Calu3 (cell line): ENCODE measurements at regions not wholly inside any gene's neighbourhood (a gene's known extent, or its start where the extent isn't known, plus 50 kb on each side); places are given as distances from the start of the nearest gene placed in this dataset.

Experiments
- BruUV-seq: library from RNA; stranded (reverse); fragments of 400-500 nt; replicated peaks from 2 replicates; lab custom pipeline; 2021; lab: Mats Ljungman, UMichigan
- CTCF ChIA-PET: fragments of 300-600 bp; sonication (Branson Sonifier 250); formaldehyde crosslinking; loops from one replicate; lab custom pipeline; 2022; ENCODE audit warnings: antibody characterized with exemption; lab: Charles Lee
- DNase-seq: peaks from one replicate; pipeline ENCODE4 v3.0.0; 2022
- H3K27ac Mint-ChIP-seq: one replicate; pipeline ENCODE4 v1.8.0; 2022; ENCODE audit warnings: mixed read lengths; ENCODE audit not compliant: unreplicated experiment
- H3K27me3 Mint-ChIP-seq: one replicate; pipeline ENCODE4 v1.8.0; 2022; ENCODE audit warnings: mixed read lengths; ENCODE audit not compliant: unreplicated experiment
- H3K36me3 Mint-ChIP-seq: one replicate; pipeline ENCODE4 v1.8.0; 2022; ENCODE audit warnings: mild to moderate bottlenecking, moderate library complexity, mixed read lengths; ENCODE audit not compliant: insufficient read depth, unreplicated experiment
- H3K4me1 Mint-ChIP-seq: one replicate; pipeline ENCODE4 v1.8.0; 2022; ENCODE audit warnings: mild to moderate bottlenecking, low read depth, mixed read lengths; ENCODE audit not compliant: unreplicated experiment
- H3K4me3 Mint-ChIP-seq: one replicate; pipeline ENCODE4 v1.8.0; 2022; ENCODE audit warnings: mild to moderate bottlenecking, low read depth, moderate library complexity, mixed read lengths; ENCODE audit not compliant: unreplicated experiment
- H3K9me3 Mint-ChIP-seq: one replicate; pipeline ENCODE4 v1.8.0; 2022; ENCODE audit warnings: low read depth, mixed read lengths; ENCODE audit not compliant: unreplicated experiment
- intact Hi-C: fragments of 100-400 bp; cut with micrococcal nuclease; formaldehyde crosslinking; loops from one replicate; pipeline ENCODE4 v1.10.0; 2022; ENCODE audit not compliant: unreplicated experiment
- TF ChIP-seq, protein P1 (sequence below): fragments of 200-600 bp; IDR thresholded peaks from one replicate; pipeline ENCODE4 v1.8.0; 2022; ENCODE audit warnings: antibody characterized with exemption; ENCODE audit not compliant: unreplicated experiment

DNA sequence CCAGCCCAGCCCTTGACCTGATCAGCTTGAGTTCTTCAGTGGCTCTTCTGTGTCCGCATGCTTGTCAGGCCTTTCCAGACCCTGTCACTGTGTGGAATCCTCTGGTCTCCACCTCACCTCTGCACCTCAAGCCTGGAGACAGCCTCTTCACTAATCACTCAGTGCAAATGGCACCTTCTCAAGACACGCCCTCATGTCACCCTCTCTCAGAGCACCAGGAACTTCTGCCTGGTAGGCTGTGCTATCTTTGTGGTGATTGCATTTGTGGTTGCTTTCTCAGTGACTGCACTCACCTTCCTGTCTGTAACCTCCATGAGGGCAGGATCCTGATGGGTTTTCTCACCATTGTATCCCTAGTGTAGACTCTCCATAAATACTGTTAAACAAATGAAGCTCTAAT is 435.2 kb upstream of the CDH4 start:
- no peak overlapping the region for H3K27ac Mint-ChIP-seq
- no TSS peak for BruUV-seq
- H3K9me3 Mint-ChIP-seq = peaks cover 21% of the 10 kb centered on the region
- H3K36me3 Mint-ChIP-seq = no peaks in the 10 kb centered on the region
- H3K27me3 Mint-ChIP-seq = no peaks in the 10 kb centered on the region
- DNase-seq = no peak
- CTCF ChIA-PET = no interaction called here
- no peak overlapping the region for H3K4me3 Mint-ChIP-seq
- intact Hi-C loops = no loop called here
- H3K4me1 Mint-ChIP-seq = no peaks in the 10 kb centered on the region
- TF ChIP-seq, protein P1, sequence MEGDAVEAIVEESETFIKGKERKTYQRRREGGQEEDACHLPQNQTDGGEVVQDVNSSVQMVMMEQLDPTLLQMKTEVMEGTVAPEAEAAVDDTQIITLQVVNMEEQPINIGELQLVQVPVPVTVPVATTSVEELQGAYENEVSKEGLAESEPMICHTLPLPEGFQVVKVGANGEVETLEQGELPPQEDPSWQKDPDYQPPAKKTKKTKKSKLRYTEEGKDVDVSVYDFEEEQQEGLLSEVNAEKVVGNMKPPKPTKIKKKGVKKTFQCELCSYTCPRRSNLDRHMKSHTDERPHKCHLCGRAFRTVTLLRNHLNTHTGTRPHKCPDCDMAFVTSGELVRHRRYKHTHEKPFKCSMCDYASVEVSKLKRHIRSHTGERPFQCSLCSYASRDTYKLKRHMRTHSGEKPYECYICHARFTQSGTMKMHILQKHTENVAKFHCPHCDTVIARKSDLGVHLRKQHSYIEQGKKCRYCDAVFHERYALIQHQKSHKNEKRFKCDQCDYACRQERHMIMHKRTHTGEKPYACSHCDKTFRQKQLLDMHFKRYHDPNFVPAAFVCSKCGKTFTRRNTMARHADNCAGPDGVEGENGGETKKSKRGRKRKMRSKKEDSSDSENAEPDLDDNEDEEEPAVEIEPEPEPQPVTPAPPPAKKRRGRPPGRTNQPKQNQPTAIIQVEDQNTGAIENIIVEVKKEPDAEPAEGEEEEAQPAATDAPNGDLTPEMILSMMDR = no peak

DNA sequence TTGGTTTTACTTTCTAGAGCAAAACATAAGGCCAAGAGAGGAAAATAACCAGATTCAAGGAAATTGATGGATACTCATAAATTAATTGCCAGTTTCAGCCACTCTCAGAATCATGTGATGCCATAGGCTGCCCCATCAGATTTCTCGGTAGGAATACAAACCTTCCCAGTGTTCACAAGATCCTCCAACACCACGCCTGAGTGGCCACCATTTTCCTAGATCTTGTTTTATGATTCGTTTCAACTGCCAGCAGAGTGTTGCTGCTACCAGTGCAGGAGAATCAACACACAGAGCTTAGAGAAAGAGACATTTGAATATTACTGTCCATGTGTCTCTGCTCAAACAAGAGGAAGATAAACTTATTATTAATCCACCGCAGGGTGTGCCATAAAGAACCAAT is 434.2 kb upstream of the CDH4 start:
- H3K27ac Mint-ChIP-seq = no peak overlapping the region
- TF ChIP-seq, protein P1 = no peak
- DNase-seq = no peak
- BruUV-seq = no TSS peak
- CTCF ChIA-PET = no interaction called here
- H3K9me3 Mint-ChIP-seq = peaks cover 18% of the 10 kb centered on the region
- no peaks in the 10 kb centered on the region for H3K27me3 Mint-ChIP-seq
- no peak overlapping the region for H3K4me3 Mint-ChIP-seq
- intact Hi-C loops = no loop called here
- no peaks in the 10 kb centered on the region for H3K36me3 Mint-ChIP-seq
- no peaks in the 10 kb centered on the region for H3K4me1 Mint-ChIP-seq

DNA sequence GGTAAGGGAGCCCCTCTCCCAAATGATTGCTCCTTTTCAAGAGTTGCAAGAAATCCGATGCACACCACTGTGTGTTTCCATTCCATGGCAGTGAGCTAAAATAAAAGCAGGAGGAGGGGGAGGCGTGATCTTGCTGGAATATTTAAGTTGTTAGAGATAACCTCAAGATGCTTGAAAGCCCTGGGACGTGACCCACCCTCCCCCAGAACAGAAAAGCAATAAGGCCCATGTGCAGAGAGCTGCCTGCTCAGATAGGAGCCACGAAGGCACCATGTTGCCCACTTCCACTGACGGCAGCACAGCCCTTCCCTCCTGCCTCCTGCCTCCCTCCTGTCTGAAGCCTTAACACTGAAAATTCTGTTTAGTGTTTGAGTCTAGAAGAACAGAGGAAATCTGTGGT is 432.6 kb upstream of the CDH4 start:
- Mint-ChIP-seq H3K27me3 (no peaks in the 10 kb centered on the region), H3K9me3 (peaks cover 20% of the 10 kb centered on the region), H3K4me1 (no peaks in the 10 kb centered on the region), H3K27ac (no peak overlapping the region), H3K4me3 (no peak overlapping the region), H3K36me3 (no peaks in the 10 kb centered on the region)
- TF ChIP-seq, protein P1 = no peak
- CTCF ChIA-PET = no interaction called here
- no peak for DNase-seq
- intact Hi-C loops = no loop called here
- no TSS peak for BruUV-seq

DNA sequence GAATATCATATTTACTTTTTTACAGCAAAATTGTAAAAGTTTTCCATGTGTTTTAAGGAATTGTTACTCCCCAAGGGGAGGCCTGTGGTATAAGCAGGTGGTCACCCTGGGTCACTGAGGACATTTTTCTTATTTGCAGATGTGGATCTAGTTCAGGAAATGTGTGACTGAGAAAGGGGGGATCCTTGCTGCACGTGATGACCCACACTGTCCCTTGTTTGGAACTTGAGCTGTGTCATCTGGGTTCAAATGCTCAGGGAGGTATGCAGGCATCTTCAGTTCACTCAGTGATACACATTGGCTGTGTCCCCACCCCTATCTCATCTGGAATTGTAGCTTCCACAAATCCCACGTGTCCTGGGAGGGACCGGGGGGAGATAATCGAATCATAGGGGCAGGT is 431.9 kb upstream of the CDH4 start:
- Mint-ChIP-seq H3K27ac (no peak overlapping the region), H3K4me1 (no peaks in the 10 kb centered on the region), H3K36me3 (no peaks in the 10 kb centered on the region), H3K9me3 (peaks cover 22% of the 10 kb centered on the region), H3K27me3 (no peaks in the 10 kb centered on the region), H3K4me3 (no peak overlapping the region)
- no TSS peak for BruUV-seq
- CTCF ChIA-PET = no interaction called here
- no peak for DNase-seq
- TF ChIP-seq, protein P1 = no peak
- intact Hi-C loops = no loop called here
